NOMO-1 treated with DMSO at 0.1 percent for 48 hours (cell line): ENCODE measurements at regions not wholly inside any gene's neighbourhood (a gene's known extent, or its start where the extent isn't known, plus 50 kb on each side); places are given as distances from the start of the nearest gene placed in this dataset.

Experiments
- DNase-seq: peaks from one replicate; lab custom pipeline; 2025; ENCODE audit not compliant: unreplicated experiment; lab: John Stamatoyannopoulos, UW

- no peak for DNase-seq
These were observed 56.0 kb upstream of the CTTNBP2 start for GRCh38 chr7:117929237-117929636.

GRCh38 chr7:117931314-117931713 lies 58.1 kb upstream of the CTTNBP2 start:
- no peak for DNase-seq

- no peak for DNase-seq
These were observed 64.0 kb upstream of the CTTNBP2 start for GRCh38 chr7:117937049-117937752.

GRCh38 chr7:117937753-117938483 lies 64.7 kb upstream of the CTTNBP2 start:
- DNase-seq: no peak

- DNase-seq: no peak
These were observed 68.0 kb upstream of the CTTNBP2 start for GRCh38 chr7:117941138-117941810.

- DNase-seq: no peak
These were observed 69.5 kb upstream of the CTTNBP2 start for GRCh38 chr7:117942780-117943179.

GRCh38 chr7:117944886-117945285 lies 71.6 kb upstream of the CTTNBP2 start:
- no peak for DNase-seq

GRCh38 chr7:117946151-117946633 lies 73.0 kb upstream of the CTTNBP2 start:
- no peak for DNase-seq

- no peak for DNase-seq
These were observed 76.0 kb upstream of the CTTNBP2 start for GRCh38 chr7:117949232-117949631.

- no peak for DNase-seq
These were observed 77.5 kb upstream of the CTTNBP2 start for GRCh38 chr7:117950601-117951260.

- no peak for DNase-seq
These were observed 78.0 kb upstream of the CTTNBP2 start for GRCh38 chr7:117951285-117951684.

GRCh38 chr7:117951691-117952280 lies 78.5 kb upstream of the CTTNBP2 start:
- no peak for DNase-seq

- DNase-seq: no peak
These were observed 81.8 kb upstream of the CTTNBP2 start for GRCh38 chr7:117955046-117955445.

GRCh38 chr7:117960351-117960750 lies 87.1 kb upstream of the CTTNBP2 start:
- no peak for DNase-seq

GRCh38 chr7:117961235-117961634 lies 88.0 kb upstream of the CTTNBP2 start:
- no peak for DNase-seq

GRCh38 chr7:117962366-117962994 lies 89.2 kb upstream of the CTTNBP2 start:
- DNase-seq: no peak

- DNase-seq: no peak
These were observed 90.3 kb upstream of the CTTNBP2 start for GRCh38 chr7:117963264-117964197.

- no peak for DNase-seq
These were observed 97.6 kb upstream of the CTTNBP2 start for GRCh38 chr7:117970801-117971200.

- DNase-seq: no peak
These were observed 98.5 kb upstream of the CTTNBP2 start for GRCh38 chr7:117971556-117972244.
